ENCODE measurements at regions not wholly inside any gene's neighbourhood (a gene's known extent, or its start where the extent isn't known, plus 50 kb on each side); places are given as distances from the start of the nearest gene placed in this dataset.

DNA sequence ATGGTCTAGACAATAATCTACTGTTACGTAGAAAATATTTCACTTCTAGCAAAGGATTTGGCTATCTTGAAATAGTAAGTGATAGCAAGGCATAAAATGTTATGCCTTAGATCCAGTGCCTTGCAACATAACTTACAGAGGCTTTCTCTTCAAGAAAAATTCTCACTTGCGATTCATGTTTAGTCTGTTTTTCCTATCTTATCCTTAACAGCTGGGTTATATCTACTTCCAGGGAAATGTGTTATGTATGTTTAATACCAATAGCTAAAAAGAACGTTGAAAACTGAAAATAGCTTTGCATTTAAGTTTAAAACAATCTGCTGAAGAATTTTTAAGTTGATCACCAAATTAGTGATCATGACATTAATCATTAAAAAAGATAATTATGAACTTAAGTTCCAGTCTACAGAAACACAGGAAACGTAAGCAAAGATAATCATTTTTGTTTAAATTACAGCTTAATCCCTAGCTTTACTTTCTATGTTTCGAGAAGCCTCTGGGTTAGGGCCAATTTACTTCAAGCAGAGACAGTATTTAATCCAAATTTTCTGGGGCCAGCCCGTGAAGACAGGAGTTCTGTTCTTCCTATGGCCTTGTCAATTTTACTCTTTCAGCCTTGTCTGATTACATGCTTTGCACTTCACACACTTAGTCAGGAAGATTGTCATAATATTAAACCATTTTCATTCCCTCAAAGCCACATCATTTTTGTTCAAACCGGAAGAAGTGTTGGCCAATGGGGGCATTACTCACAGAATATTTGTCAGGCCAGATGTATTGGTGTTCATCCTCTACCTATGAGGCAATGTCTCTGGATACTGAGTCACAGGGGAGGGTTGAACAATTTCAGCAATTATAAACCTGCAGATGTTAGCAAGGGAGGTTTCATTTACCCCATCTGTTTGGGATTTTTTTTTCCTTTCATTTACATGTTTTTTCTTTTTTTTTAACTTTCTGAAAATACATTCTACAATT lies 1132.9 kb upstream of the ZEB2 start:
- no peak for DNase-seq

DNA sequence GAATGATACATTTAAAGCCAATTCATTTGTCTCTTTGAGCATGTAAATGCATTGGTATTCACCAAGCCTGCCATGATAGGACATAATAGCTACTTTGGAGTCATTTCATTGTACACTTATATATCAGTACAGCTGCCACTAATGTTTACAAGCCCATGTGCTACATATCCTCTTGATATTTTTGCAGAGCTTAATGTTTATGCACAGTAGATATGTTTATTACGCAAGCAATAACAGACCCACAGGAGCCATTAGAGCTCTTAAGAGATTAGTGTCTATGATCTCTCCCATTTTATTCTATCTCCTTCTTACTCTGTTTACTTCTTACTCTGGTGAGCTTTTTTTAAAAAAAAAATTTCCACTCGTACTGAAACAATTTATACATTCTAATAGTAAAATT lies 1132.1 kb upstream of the ZEB2 start:
- no peak for DNase-seq

DNA sequence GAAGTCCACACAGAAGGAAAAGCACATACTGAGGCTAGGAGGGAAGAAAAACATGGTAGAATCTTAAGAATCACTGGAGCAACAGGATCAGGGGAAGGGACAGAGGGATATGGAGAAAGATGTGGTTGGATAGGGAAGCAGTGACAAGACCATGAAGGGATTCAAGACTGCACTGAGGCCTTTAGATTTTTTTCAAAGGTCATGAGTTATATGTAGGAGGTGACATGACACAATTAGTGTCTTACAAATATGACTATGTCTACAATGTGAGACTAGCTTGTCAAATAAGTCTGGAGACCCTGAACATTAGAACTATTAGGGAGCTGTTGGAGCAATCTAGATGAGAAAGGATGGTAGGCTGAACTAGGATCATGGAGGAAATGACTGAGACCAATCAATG lies 1130.3 kb upstream of the ZEB2 start:
- DNase-seq, result no peak

DNA sequence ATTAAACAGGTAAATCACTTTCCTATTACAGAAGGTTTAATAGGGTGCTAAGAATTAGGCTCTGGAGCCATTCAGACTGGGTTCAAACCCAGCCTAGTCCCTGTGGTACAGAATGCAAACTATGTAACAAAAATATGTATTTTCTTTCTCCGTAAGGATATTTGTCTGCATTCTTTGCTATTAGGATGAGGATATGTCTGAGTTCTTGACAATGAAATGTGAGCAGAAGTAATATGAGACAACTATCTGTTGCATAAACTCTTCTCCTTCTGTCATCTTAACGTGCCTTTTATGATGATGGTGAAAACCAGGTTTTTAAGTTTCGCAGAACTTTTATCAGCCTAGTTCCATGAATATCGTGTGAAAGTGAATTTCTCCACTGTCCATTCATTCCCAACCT lies 1129.1 kb upstream of the ZEB2 start:
- DNase-seq, result no peak

DNA sequence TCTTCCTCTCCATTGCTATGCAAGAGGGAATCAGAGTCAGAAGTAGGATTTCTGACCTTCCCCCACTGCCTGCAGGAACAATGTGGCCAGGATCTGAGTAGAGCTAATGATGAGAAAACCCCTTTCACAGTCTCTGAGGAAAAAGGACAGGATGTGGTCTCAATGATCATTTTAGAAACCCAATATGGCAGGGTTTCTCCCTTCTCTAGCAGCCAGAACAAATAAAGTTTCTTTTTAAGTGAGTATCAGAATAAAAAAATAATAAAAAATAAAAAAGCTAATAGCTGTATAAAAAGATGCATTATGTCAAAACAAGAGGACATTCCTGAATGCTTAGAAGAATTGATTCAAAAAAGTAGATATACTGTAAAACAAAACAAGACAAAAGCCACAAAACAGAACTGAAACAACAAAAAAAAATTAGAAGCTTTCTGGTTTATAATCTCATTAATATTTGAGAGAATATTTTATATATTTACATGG lies 1124.9 kb upstream of the ZEB2 start:
- no peak for DNase-seq

DNA sequence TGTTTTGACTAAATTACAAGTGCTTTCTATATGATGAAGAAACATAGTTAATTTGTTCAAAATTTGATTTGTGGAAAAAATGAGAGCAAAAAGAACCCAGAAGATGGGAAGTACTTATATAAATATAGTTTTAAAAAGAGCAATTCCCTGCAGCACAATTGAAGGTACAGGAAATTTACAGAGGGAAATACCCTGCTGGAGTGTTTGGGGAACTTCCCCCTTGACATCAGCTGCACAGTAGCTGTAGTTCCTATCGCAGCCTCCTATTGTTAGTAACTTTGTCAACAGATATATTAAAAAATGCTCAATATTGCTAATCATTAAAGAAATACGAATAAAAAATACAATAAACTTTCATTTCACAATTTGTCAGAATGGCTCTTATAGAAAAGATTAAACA lies 1118.8 kb upstream of the ZEB2 start:
- DNase-seq, result no peak

DNA sequence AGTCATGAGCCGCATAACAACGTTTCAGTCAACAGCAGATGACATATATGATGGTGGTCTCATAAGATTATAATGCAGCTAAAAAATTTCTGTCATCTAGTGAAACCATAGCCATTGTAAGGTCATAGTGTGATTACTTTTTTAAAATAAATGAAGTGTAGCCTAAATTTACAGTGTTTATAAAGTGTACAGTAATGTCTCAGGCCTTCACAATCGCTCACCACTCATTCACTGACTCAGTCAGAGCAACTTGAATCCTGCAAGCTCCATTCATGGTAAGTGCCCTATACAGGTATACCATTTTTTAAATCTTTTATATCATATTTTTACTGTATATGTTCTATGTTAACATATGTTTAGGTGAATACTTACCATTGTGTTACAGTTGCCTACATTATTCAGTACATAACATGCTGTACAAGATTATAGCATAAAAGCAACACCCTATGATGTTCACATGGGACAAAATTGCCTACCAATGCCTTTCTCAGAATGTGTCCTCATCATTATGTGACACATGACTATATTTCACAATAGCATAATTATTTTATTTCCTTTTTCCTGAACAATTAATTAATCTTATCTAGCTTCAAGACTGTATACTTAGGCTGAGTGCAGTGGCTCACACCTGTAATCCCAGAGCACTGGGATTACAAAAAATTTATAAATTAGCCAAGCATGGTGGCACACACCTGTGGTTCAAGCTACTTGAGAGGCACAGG lies 1115.9 kb upstream of the ZEB2 start:
- no peak for DNase-seq

DNA sequence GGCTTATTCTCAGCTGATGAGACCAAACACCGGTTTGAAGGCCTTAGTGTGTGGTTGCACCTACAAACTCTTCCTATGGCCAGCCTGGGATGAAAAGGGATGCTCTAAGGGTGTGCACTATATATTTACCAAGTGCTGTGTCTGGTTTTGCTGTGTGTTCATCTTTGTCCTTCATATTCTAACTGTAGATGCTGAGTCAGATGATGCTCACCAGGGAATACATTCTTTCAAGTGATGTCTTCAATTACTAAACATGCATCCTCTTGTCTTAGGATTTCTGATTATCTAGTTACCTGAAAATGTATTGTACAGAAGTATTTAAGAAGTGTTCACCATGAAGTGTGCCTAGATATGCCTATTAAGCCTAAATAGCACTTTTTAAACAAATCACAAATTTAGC lies 1111.6 kb upstream of the ZEB2 start:
- DNase-seq, result no peak

DNA sequence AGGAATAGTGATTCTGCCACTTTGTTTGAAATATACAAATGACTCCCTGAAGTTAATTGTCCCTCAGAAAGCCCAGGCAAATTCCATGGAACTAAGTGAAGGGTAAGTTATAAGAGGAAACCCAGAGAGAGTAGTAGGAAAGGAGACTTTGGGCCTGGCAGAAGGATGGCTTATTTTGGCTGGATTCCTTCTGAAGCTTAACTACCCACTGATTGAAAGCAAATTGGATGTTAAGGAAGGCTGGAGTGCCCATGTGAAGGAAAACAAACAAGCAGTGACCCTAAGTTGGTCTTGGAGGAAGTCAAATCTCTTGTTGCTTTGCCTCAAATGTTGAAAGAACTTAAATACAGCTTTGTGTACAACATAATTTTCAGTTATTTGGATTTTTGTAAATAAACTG lies 1106.4 kb upstream of the ZEB2 start:
- DNase-seq, result no peak

DNA sequence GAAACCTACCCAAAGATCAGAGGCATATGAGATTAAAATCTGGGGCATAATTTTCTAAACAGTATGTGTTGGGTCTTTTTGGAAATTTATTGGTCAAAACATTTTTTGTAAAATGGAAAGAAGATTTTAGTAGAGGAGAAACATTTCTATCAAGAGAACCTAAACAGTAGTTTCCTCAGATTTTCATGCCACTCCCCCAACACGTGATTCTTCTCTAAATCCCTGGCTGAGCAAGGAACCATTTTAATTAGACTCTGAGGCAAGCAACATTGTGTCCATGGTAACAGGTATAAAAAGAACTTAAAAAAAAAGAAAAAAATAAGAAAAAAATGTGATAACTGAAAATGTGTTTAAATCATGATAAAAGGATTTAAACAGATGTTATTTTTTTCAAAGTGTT lies 1105.2 kb upstream of the ZEB2 start:
- no peak for DNase-seq

DNA sequence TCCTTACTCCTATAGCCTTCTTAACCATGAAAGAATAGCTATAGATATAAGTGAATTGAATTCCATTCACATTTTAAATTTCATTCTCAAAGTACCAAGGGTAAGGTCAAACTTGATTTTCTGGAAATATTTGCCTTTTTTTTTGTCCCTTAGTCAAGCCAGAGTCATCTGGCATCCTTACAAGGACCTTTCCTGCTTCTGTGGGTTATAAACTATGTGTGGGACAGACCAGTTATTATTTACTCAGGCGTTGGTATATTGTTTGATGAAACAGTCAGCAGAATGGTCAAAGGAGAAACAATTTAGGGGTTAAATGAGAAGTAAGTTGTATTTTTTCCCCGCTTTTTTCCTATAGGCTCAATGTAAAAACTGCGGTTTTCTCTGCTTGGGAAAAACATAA lies 1103.2 kb upstream of the ZEB2 start:
- DNase-seq, result no peak

DNA sequence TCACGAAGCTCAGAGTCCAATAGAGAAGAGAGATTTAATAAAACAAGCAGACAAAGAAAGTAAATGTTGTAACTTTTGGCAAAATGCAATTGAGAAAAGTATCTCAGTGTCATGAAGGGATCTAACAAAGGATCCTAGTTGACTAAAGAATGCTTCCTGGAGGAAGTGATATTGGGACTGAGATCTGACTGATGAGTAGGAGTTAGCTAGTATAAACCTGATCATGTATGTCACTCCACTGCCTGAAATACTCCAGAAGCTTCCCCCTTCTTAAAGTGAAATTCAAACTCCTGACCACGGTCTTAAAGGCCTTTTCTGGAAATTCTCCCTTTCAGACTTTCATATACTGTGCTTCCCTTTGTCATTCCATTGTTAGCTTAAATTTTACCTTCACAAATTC lies 1102.4 kb upstream of the ZEB2 start:
- DNase-seq, result no peak

DNA sequence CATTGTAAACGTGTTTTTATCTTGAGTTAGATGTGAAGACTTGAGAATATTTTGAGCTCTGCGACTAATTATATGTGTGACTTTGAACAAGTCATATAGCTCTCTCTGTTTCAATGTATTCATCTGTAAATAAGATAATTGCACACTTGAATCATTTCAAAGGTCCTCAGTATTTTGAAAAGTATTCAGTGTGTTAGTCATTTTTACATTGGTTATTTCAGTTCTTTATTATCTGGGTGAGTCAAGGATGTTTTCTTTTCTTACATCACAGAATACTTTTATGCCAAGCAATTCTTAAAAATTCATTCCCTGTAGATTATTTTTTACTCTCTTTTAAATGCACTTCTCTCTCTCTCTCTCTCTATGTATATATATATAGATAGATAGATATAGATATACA lies 1098.0 kb upstream of the ZEB2 start:
- no peak for DNase-seq

DNA sequence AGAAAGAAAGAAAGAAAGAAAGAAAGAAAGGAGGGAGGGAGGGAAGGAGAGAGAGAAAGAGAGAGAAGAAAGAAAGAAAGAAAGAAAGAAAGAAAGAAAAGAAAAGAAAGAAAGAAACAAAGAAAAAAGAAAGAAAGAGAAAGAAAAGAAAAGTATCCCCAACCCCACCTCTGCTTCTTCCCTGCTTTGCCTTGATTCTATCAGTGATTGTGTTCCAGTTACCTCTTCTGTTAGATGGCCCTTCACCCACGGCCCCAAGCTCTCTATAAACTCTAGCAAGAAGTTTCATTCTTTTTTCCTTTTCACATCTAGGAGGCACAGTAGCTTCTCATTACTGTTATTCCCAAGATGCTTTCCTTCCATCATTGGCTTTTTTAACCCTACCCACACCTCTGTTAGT lies 1097.5 kb upstream of the ZEB2 start:
- DNase-seq, result no peak

DNA sequence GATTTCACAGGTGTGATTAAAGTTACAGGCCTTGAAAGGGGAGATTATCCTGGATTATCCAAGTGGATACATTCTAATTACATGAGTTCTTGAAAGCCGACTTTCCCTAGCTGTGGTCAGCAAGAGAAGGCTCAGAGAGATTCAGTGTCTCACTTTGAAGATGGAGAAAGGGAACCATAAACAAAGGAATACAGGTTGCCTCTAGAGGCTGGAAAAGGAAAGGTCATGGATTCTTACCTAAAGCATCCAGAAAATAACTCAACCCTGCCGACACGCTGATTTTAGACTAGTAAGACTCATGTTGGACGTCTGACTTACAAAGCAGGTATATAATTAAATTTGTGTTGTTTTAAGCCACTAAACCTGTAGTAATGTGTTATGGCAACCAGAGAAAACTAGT lies 1095.7 kb upstream of the ZEB2 start:
- DNase-seq, result no peak

DNA sequence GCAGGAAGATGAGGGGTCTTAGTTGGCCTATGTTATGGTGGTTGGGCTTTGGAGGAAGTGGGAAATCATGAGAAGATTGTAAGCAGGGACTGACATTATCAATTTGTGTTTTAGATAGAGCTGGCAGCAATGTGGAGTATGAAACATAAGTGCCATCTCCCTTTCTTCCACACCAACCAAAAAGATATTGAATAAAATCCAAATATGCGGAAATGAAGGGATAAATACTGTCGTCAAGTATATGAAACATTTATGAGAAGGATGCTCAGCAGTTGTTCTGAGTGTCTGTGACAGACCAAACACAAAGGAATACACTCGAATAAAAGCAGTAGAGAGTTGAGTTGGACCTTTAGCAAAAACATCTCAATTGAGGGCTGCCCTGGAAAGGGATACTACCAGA lies 1090.0 kb upstream of the ZEB2 start:
- no peak for DNase-seq

DNA sequence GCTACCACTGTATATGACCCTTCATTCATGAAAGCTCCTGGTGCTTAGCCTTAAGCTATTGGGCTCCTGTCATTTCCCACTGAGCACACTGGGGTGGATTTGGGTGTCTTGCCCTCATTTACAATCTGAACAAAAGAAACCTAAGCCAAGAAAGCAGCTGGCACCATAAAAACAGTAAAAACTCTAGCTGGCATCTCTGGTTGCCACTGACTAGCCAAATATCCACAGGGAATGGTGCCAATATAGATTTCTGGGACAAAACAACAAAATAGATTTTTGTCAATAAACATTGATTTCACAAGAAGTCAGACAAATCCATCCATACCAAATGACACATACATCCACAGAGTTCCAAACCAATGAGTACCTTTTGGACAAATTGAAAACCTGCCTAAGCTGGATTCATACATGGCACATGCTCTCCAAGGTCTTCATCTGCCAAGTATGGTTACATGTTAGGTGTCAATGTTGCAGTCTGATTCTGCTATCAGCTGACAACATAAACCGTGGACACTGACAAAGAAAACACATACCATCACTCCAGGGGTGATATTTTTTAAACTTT lies 1081.5 kb upstream of the ZEB2 start:
- no peak for DNase-seq

DNA sequence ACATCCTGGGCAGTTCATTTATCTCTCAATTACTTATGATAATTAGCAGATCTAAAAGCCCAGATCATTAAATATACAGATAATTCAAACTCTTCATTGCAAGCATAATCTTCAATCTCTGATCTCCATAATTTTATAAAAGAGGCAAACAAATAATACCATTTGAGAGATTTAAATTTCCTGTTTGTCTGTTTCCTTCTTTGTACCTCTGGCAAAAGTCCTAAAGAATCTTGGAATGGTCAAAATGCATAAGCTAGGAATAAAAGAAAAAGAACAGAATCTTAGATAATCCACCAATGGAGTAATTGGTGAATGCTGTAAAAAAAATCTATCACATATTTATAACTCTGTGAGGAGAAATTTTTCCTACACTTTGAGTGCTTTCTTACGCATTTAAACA lies 1080.9 kb upstream of the ZEB2 start:
- no peak for DNase-seq

DNA sequence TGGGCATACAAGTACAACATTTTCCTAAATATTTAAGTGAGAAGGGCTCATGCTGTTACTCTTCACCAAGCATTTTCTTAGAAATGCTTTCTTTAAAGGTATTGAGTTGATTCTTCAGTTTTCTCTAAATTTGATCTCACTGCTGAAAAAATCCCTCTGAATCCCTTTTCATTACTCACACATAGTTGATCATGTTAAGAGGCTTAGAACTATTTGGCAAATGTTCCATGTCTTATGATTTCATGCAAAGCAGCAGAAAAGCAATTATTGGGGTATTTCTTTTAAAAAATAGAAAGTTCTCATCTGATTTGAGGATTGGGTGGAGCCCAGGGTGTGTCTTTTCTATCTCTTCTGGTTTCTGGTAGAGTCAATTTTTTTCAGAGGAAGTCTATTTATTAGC lies 1079.8 kb upstream of the ZEB2 start:
- DNase-seq, result no peak

DNA sequence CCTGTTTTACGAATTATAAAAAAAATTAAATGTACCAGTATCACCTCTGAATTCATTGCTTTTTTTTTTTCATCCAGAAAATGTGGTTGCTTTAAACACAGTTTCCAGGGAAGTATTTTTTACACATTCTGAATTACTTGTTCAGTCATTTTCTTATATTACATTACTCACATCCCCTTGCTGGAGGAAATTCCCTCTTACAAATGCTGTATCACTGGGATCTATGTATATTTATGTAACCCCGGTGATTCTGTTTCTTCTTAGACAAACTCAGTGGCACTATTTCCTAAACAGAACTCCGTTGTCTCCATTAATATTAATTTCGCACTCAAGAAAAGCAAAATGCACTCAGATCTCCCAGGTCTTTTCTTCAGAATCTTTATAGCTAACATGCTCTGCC lies 1078.5 kb upstream of the ZEB2 start:
- DNase-seq, result no peak

DNA sequence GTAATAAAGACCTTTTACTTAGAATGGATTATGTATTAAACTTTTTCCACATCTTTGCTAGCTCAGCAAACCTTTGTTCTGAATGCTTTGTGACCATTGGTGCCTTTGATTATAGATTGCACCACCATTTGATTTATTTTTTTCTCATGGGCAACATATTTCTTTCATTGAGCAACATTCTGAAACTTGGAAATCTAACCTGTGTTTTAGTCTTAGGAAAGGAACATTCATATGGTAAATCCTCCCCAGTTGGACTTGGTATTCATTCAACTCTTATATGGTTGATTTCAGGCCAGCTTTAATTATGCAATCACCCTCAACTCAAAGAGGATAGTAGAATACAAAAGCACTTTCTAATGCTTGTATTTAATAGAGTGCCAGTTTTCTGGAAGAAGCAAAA lies 1077.9 kb upstream of the ZEB2 start:
- no peak for DNase-seq

DNA sequence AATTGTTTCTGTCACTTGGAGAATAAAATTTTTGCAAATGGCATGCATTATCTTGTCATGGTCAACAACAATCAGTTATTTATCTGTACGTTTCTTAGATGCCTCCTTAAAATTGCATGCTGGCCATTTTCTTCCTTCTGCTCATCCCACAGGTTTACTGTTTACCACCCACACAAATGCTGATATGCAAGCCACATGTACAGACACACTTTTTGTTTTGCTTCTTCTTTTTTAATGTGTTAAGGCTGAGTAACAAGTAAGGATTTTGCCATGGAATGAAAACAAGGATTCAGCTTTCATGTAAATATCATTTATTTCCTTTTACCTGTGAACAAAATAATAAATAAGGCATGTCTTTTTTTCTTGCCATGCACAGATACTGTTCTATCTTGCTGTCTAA lies 1077.1 kb upstream of the ZEB2 start:
- no peak for DNase-seq

DNA sequence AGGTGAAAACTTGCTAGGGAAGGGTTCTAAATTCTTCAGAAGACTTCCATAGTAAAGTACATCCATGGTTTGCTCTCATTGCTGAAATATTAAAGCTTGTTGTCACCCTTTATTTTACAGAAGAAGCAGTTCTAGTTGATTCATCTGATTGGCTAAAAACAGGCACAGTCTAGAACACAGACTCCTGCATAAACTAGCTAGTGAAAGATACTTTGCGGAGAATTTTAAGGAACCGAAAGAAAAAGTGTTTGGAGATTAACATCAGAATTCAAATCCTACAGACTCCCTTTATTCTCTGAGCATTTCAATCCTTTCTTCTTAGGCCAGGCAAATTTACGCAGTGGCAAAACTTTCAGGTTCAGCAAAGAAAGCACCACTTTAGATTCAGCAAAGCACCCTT lies 1076.5 kb upstream of the ZEB2 start:
- DNase-seq, result no peak

DNA sequence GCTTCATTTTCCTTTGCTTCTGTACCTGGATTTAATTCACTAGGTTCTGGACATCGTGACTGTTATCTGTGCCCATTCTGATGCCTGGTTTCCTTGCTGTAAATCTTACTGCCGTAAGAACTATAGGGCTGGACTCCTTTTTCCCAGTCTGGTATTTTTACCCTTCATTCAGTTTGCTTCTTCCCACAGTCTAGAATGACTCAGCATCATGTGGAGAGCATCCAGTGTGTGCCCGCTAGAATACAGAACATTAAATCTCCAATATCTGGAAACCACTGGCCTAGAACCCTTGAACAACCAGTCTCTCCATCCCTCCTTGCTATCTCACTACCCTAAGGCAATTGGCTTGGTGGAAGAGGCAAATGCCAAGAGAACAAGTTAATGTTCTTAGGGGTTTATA lies 1075.4 kb upstream of the ZEB2 start:
- no peak for DNase-seq
